ENCODE measurements at regions not wholly inside any gene's neighbourhood (a gene's known extent, or its start where the extent isn't known, plus 50 kb on each side); places are given as distances from the start of the nearest gene placed in this dataset.

- FAIRE-seq (no peak), DNase-seq (ENCODE audit: low read depth, low spot score) (no peak)
- Histone ChIP-seq H3K9ac (ENCODE audit: control insufficient read depth, extremely low read depth, insufficient read depth, low read length) (no peak overlapping the region), H3K4me1 (ENCODE audit: control insufficient read depth, extremely low read depth, insufficient read depth, low read length) (no peaks in the 10 kb centered on the region), H3K4me2 (ENCODE audit: control insufficient read depth, extremely low read depth, insufficient read depth, low read depth, low read length) (no peak overlapping the region), H3K9me1 (ENCODE audit: control insufficient read depth, extremely low read depth, insufficient read depth, low read length) (no peaks in the 10 kb centered on the region), H3K79me2 (ENCODE audit: control insufficient read depth, insufficient read depth, low read length) (no peaks in the 10 kb centered on the region), H3K36me3 (ENCODE audit: control insufficient read depth in 2 of 2, extremely low read depth in 1 of 2, insufficient read depth in 2 of 2, low read length in 2 of 2) (no peaks in the 10 kb centered on the region), H3K27ac (ENCODE audit: control insufficient read depth, insufficient read depth, low read length) (no peak overlapping the region), H2AFZ (ENCODE audit: control insufficient read depth, low read length) (no peak overlapping the region), H3K9me3 (ENCODE audit: control insufficient read depth, low read depth, low read length) (no peaks in the 10 kb centered on the region), H3K4me3 (ENCODE audit: control insufficient read depth in 2 of 3, extremely low read depth in 1 of 3, insufficient read depth in 2 of 3, low read depth in 1 of 3, low read length in 3 of 3) (no peak overlapping the region), H3K27me3 (ENCODE audit: control insufficient read depth, extremely low read depth, insufficient read depth, low read length) (no peaks in the 10 kb centered on the region), H4K20me1 (ENCODE audit: control insufficient read depth, extremely low read depth, insufficient read depth, low read length) (no peaks in the 10 kb centered on the region)
- TF ChIP-seq CTCF (optimal IDR thresholded peaks at IDR 0.05 in 1 of 3, IDR thresholded peaks at IDR 0.05 in 1 of 3, conservative IDR thresholded peaks at IDR 0.05 in 1 of 3; ENCODE audit: extremely low read depth in 1 of 3, insufficient read depth in 2 of 3, low read length in 3 of 3) = no peak
- no peak for TF ChIP-seq EZH2 (IDR thresholded peaks at IDR 0.05; ENCODE audit: low read length)
- dilution Hi-C loops (cut with MboI; ENCODE audit: extremely low pct_ligation_motif_present, low sequenced_read_pairs) = no loop called here
Measured at GRCh38 chrX:96619588-96619987, 65.1 kb upstream of the DIAPH2 start.

- H3K9me3 ChIP-seq (ENCODE audit: control insufficient read depth, low read depth, low read length) = no peaks in the 10 kb centered on the region
- dilution Hi-C loops (cut with MboI; ENCODE audit: extremely low pct_ligation_motif_present, low sequenced_read_pairs) = no loop called here
- H3K4me3 ChIP-seq (ENCODE audit: control insufficient read depth in 2 of 3, extremely low read depth in 1 of 3, insufficient read depth in 2 of 3, low read depth in 1 of 3, low read length in 3 of 3) = no peak overlapping the region
- no peak overlapping the region for H3K27ac ChIP-seq (ENCODE audit: control insufficient read depth, insufficient read depth, low read length)
- no peaks in the 10 kb centered on the region for H3K79me2 ChIP-seq (ENCODE audit: control insufficient read depth, insufficient read depth, low read length)
- no peaks in the 10 kb centered on the region for H3K36me3 ChIP-seq (ENCODE audit: control insufficient read depth in 2 of 2, extremely low read depth in 1 of 2, insufficient read depth in 2 of 2, low read length in 2 of 2)
- H4K20me1 ChIP-seq (ENCODE audit: control insufficient read depth, extremely low read depth, insufficient read depth, low read length) = no peaks in the 10 kb centered on the region
- H3K4me2 ChIP-seq (ENCODE audit: control insufficient read depth, extremely low read depth, insufficient read depth, low read depth, low read length) = no peak overlapping the region
- FAIRE-seq = no peak
- no peak for TF ChIP-seq CTCF (optimal IDR thresholded peaks at IDR 0.05 in 1 of 3, IDR thresholded peaks at IDR 0.05 in 1 of 3, conservative IDR thresholded peaks at IDR 0.05 in 1 of 3; ENCODE audit: extremely low read depth in 1 of 3, insufficient read depth in 2 of 3, low read length in 3 of 3)
- no peak for TF ChIP-seq EZH2 (IDR thresholded peaks at IDR 0.05; ENCODE audit: low read length)
- no peaks in the 10 kb centered on the region for H3K4me1 ChIP-seq (ENCODE audit: control insufficient read depth, extremely low read depth, insufficient read depth, low read length)
- H3K27me3 ChIP-seq (ENCODE audit: control insufficient read depth, extremely low read depth, insufficient read depth, low read length) = no peaks in the 10 kb centered on the region
- H3K9me1 ChIP-seq (ENCODE audit: control insufficient read depth, extremely low read depth, insufficient read depth, low read length) = no peaks in the 10 kb centered on the region
- H2AFZ ChIP-seq (ENCODE audit: control insufficient read depth, low read length) = no peak overlapping the region
- no peak overlapping the region for H3K9ac ChIP-seq (ENCODE audit: control insufficient read depth, extremely low read depth, insufficient read depth, low read length)
- DNase-seq (ENCODE audit: low read depth, low spot score) = no peak
Measured at GRCh38 chrX:96621811-96622210, 62.8 kb upstream of the DIAPH2 start.

All from keratinocyte (primary cell).